ENCODE measurements at regions not wholly inside any gene's neighbourhood (a gene's known extent, or its start where the extent isn't known, plus 50 kb on each side); places are given as distances from the start of the nearest gene placed in this dataset.

- DNase-seq (ENCODE audit: low spot score) = no peak
These were observed 912.2 kb upstream of the PIK3C3 start for GRCh38 chr18:41042866-41043265.

GRCh38 chr18:41038071-41038470 is 917.0 kb upstream of the PIK3C3 start:
- no peak for DNase-seq (ENCODE audit: low spot score)

GRCh38 chr18:41036346-41036745 is 918.7 kb upstream of the PIK3C3 start:
- DNase-seq (ENCODE audit: low spot score) = no peak

- no peak for DNase-seq (ENCODE audit: low spot score)
These were observed 920.6 kb upstream of the PIK3C3 start for GRCh38 chr18:41034413-41034812.

GRCh38 chr18:41025666-41026065 is 929.4 kb upstream of the PIK3C3 start:
- no peak for DNase-seq (ENCODE audit: low spot score)

GRCh38 chr18:41024792-41025191 is 930.2 kb upstream of the PIK3C3 start:
- no peak for DNase-seq (ENCODE audit: low spot score)

- no peak for DNase-seq (ENCODE audit: low spot score)
These were observed 932.5 kb upstream of the PIK3C3 start for GRCh38 chr18:41022484-41022883.

GRCh38 chr18:41021089-41021488 is 933.9 kb upstream of the PIK3C3 start:
- no peak for DNase-seq (ENCODE audit: low spot score)

GRCh38 chr18:41012194-41012593 is 942.8 kb upstream of the PIK3C3 start:
- DNase-seq (ENCODE audit: low spot score) = no peak

- no peak for DNase-seq (ENCODE audit: low spot score)
These were observed 945.1 kb upstream of the PIK3C3 start for GRCh38 chr18:41009926-41010325.

GRCh38 chr18:41004324-41004723 is 950.7 kb upstream of the PIK3C3 start:
- DNase-seq (ENCODE audit: low spot score) = no peak

- DNase-seq (ENCODE audit: low spot score) = no peak
These were observed 959.5 kb upstream of the PIK3C3 start for GRCh38 chr18:40995529-40995928.

- DNase-seq (ENCODE audit: low spot score) = no peak
These were observed 961.7 kb upstream of the PIK3C3 start for GRCh38 chr18:40993363-40993762.

- no peak for DNase-seq (ENCODE audit: low spot score)
These were observed 967.5 kb upstream of the PIK3C3 start for GRCh38 chr18:40987581-40987980.

GRCh38 chr18:40985436-40985835 is 969.6 kb upstream of the PIK3C3 start:
- no peak for DNase-seq (ENCODE audit: low spot score)

- no peak for DNase-seq (ENCODE audit: low spot score)
These were observed 970.2 kb upstream of the PIK3C3 start for GRCh38 chr18:40984856-40985255.

- DNase-seq (ENCODE audit: low spot score) = no peak
These were observed 971.2 kb upstream of the PIK3C3 start for GRCh38 chr18:40983835-40984234.

- DNase-seq (ENCODE audit: low spot score) = no peak
These were observed 974.9 kb upstream of the PIK3C3 start for GRCh38 chr18:40980171-40980570.

GRCh38 chr18:40976050-40976449 is 979.0 kb upstream of the PIK3C3 start:
- DNase-seq (ENCODE audit: low spot score) = no peak

- no peak for DNase-seq (ENCODE audit: low spot score)
These were observed 980.6 kb upstream of the PIK3C3 start for GRCh38 chr18:40974448-40974847.

GRCh38 chr18:40962784-40963183 is 992.2 kb upstream of the PIK3C3 start:
- DNase-seq (ENCODE audit: low spot score) = no peak

- no peak for DNase-seq (ENCODE audit: low spot score)
These were observed 997.4 kb upstream of the PIK3C3 start for GRCh38 chr18:40957533-40958070.

GRCh38 chr18:40956213-40956612 is 998.8 kb upstream of the PIK3C3 start:
- no peak for DNase-seq (ENCODE audit: low spot score)

GRCh38 chr18:40955351-40955750 is 999.7 kb upstream of the PIK3C3 start:
- DNase-seq (ENCODE audit: low spot score) = no peak
